CD4-positive, alpha-beta memory T cell (primary cell): ENCODE measurements at regions not wholly inside any gene's neighbourhood (a gene's known extent, or its start where the extent isn't known, plus 50 kb on each side); places are given as distances from the start of the nearest gene placed in this dataset.

Experiments
- CTCF ChIA-PET: fragments of 350-600 bp; sonication (Branson Sonifier 250); formaldehyde crosslinking; loops from one replicate; lab custom pipeline; 2021; ENCODE audit warnings: inconsistent platforms; ENCODE audit not compliant: partially characterized antibody; lab: Charles Lee
- POLR2A ChIA-PET: fragments of 350-600 bp; sonication (Branson Sonifier 250); formaldehyde crosslinking; loops from one replicate; lab custom pipeline; 2021; ENCODE audit not compliant: partially characterized antibody; lab: Charles Lee
- DNase-seq, 5 donors: peaks; one replicate each; pipeline versions ENCODE4 v3.0.0 to v3.0.0-alpha.2; 2020 to 2022; ENCODE audit warnings: mixed read lengths in 1 of 5
- H3K27ac ChIP-seq: one replicate; pipeline ENCODE4 v1.7.0; 2013; ENCODE audit warnings: low read depth, low read length
- H3K27me3 ChIP-seq: 2 replicates; pipeline ENCODE4 v1.7.0; 2013; ENCODE audit warnings: mild to moderate bottlenecking, low read length, moderate library complexity; ENCODE audit not compliant: insufficient read depth
- H3K36me3 ChIP-seq: 2 replicates; pipeline ENCODE4 v1.7.0; 2013; ENCODE audit warnings: mild to moderate bottlenecking, low read length, moderate library complexity; ENCODE audit not compliant: insufficient read depth
- H3K4me1 ChIP-seq: 2 replicates; pipeline ENCODE4 v1.7.0; 2013; ENCODE audit warnings: mild to moderate bottlenecking, low read length, moderate library complexity; ENCODE audit not compliant: insufficient read depth
- H3K4me3 ChIP-seq, 2 donors: one replicate each; pipeline ENCODE4 v1.7.0; 2013; ENCODE audit warnings: low read length in 2 of 2, mild to moderate bottlenecking in 1 of 2
- H3K9me3 ChIP-seq, 2 donors: one replicate each; pipeline ENCODE4 v1.7.0; 2013; ENCODE audit warnings: low read length in 2 of 2, control low read depth in 1 of 2; ENCODE audit not compliant: control insufficient read depth in 1 of 2
- H3K27ac Mint-ChIP-seq, 7 donors: one replicate each; pipeline ENCODE4 v1.8.0; 2020 to 2021; ENCODE audit warnings: mixed read lengths in 7 of 7, mild to moderate bottlenecking in 6 of 7, inconsistent platforms in 3 of 7, moderate library complexity in 3 of 7
- H3K27me3 Mint-ChIP-seq, 2 donors: one replicate each; pipeline ENCODE4 v1.8.0; 2020 to 2021; ENCODE audit warnings: mixed read lengths in 2 of 2
- H3K36me3 Mint-ChIP-seq, 2 donors: one replicate each; pipeline ENCODE4 v1.8.0; 2020 to 2021; ENCODE audit warnings: mixed read lengths in 2 of 2, inconsistent platforms in 1 of 2, mild to moderate bottlenecking in 1 of 2
- H3K4me1 Mint-ChIP-seq, 4 donors: one replicate each; pipeline ENCODE4 v1.8.0; 2020 to 2021; ENCODE audit warnings: mixed read lengths in 4 of 4, mild to moderate bottlenecking in 1 of 4
- H3K4me3 Mint-ChIP-seq, 8 donors: one replicate each; pipeline ENCODE4 v1.8.0; 2020 to 2021; ENCODE audit warnings: mixed read lengths in 8 of 8, mild to moderate bottlenecking in 7 of 8, moderate library complexity in 6 of 8, inconsistent platforms in 3 of 8
- H3K9me3 Mint-ChIP-seq, 8 donors: one replicate each; pipeline ENCODE4 v1.8.0; 2020 to 2021; ENCODE audit warnings: mixed read lengths in 8 of 8, mild to moderate bottlenecking in 5 of 8, inconsistent platforms in 3 of 8, moderate library complexity in 1 of 8
- intact Hi-C: fragments of 100-400 bp; cut with micrococcal nuclease; formaldehyde crosslinking; loops from one replicate; pipeline ENCODE4 v1.15.1; 2023

- H3K36me3 Mint-ChIP-seq, result no peaks in the 10 kb centered on the region
- no peak for DNase-seq
- H3K27ac Mint-ChIP-seq, result no peak overlapping the region
- POLR2A ChIA-PET, result no interaction called here
- Histone ChIP-seq H3K9me3 (no peaks in the 10 kb centered on the region), H3K36me3 (no peaks in the 10 kb centered on the region), H3K4me1 (no peaks in the 10 kb centered on the region), H3K4me3 (no peak overlapping the region), H3K27me3 (no peaks in the 10 kb centered on the region), H3K27ac (no peak overlapping the region)
- no peaks in the 10 kb centered on the region for H3K4me1 Mint-ChIP-seq
- H3K27me3 Mint-ChIP-seq, result no peaks in the 10 kb centered on the region
- CTCF ChIA-PET, result no interaction called here
- no peak overlapping the region for H3K4me3 Mint-ChIP-seq
- intact Hi-C loops, result no loop called here
- peaks cover 0 to 25% (median 15%) of the 10 kb centered on the region in 8 donors for H3K9me3 Mint-ChIP-seq
Measured at GRCh38 chr3:139751789-139752188, 74.0 kb upstream of the NMNAT3 start.

GRCh38 chr3:139746481-139746880 is 68.7 kb upstream of the NMNAT3 start:
- ChIA-PET POLR2A (no interaction called here), CTCF (no interaction called here)
- intact Hi-C loops, result no loop called here
- DNase-seq, result no peak
- Mint-ChIP-seq H3K4me1 (no peaks in the 10 kb centered on the region), H3K27me3 (peaks cover 0 to 3% of the 10 kb centered on the region in 2 donors), H3K9me3 (peaks cover 0 to 25% (median 16%) of the 10 kb centered on the region in 8 donors), H3K36me3 (no peaks in the 10 kb centered on the region), H3K27ac (no peak overlapping the region), H3K4me3 (no peak overlapping the region)
- no peaks in the 10 kb centered on the region for H3K4me1 ChIP-seq
- no peaks in the 10 kb centered on the region for H3K9me3 ChIP-seq
- no peak overlapping the region for H3K27ac ChIP-seq
- no peaks in the 10 kb centered on the region for H3K36me3 ChIP-seq
- no peak overlapping the region for H3K4me3 ChIP-seq
- H3K27me3 ChIP-seq, result no peaks in the 10 kb centered on the region

DNA sequence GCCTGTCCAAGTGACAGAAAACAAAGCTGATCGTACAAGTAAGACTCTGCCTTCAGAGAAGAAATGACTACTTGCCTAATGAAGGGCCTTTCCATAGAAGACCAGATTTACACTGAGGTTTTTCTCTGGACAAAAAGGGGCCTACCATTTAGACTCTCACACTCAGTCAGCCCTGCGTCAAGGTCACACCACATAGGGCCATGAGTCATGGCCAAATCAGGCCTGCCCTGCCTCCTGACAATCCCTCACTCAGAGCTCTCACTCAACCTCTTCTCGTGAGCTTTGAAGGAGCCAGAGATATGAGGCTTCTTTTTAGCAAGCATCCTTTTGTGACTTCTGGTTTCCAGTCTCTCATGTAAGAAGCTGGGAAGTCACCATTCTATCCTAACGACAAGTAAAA is 68.1 kb upstream of the NMNAT3 start:
- Mint-ChIP-seq H3K9me3 (peaks cover 0 to 23% (median 13%) of the 10 kb centered on the region in 8 donors), H3K4me1 (no peaks in the 10 kb centered on the region), H3K27me3 (peaks cover 0 to 3% of the 10 kb centered on the region in 2 donors), H3K36me3 (no peaks in the 10 kb centered on the region), H3K27ac (no peak overlapping the region), H3K4me3 (no peak overlapping the region)
- no peak overlapping the region for H3K4me3 ChIP-seq
- H3K4me1 ChIP-seq, result no peaks in the 10 kb centered on the region
- H3K27ac ChIP-seq, result no peak overlapping the region
- intact Hi-C loops, result no loop called here
- no peaks in the 10 kb centered on the region for H3K27me3 ChIP-seq
- no peaks in the 10 kb centered on the region for H3K9me3 ChIP-seq
- no peak for DNase-seq
- CTCF ChIA-PET, result no interaction called here
- POLR2A ChIA-PET, result no interaction called here
- H3K36me3 ChIP-seq, result no peaks in the 10 kb centered on the region

DNA sequence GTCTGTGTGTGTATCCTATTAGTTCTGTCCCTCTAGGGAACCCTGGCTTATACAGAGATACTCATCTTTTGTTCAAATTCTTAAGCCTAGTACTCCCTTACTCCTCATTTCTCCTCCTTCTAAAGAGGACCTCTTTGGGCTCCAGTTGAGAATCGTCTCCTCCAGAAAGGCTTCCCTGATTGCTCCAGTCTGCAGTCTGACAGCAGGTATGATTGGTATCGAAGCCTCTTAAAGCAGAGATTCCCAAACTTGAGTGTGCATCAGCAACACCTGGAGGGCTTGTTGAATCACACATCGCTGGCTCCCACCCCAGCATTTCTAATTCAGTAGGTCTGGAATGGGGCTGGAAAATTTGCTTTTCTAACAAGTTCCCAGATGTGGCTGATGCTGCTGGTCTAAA is 60.9 kb upstream of the NMNAT3 start:
- no peaks in the 10 kb centered on the region for H3K4me1 ChIP-seq
- Mint-ChIP-seq H3K27ac (no peak overlapping the region), H3K4me3 (no peak overlapping the region), H3K27me3 (peaks cover 0 to 2% of the 10 kb centered on the region in 2 donors), H3K9me3 (no peaks in the 10 kb centered on the region), H3K36me3 (no peaks in the 10 kb centered on the region), H3K4me1 (no peaks in the 10 kb centered on the region)
- intact Hi-C loops, result no loop called here
- no peaks in the 10 kb centered on the region for H3K36me3 ChIP-seq
- DNase-seq, result no peak
- no peak overlapping the region for H3K27ac ChIP-seq
- H3K27me3 ChIP-seq, result no peaks in the 10 kb centered on the region
- CTCF ChIA-PET, result no interaction called here
- POLR2A ChIA-PET, result no interaction called here
- H3K9me3 ChIP-seq, result no peaks in the 10 kb centered on the region
- no peak overlapping the region for H3K4me3 ChIP-seq

- Histone ChIP-seq H3K4me3 (no peak overlapping the region), H3K36me3 (no peaks in the 10 kb centered on the region), H3K4me1 (no peaks in the 10 kb centered on the region), H3K27ac (no peak overlapping the region), H3K9me3 (no peaks in the 10 kb centered on the region), H3K27me3 (no peaks in the 10 kb centered on the region)
- Mint-ChIP-seq H3K4me3 (no peak overlapping the region), H3K27me3 (peaks cover 0 to 7% of the 10 kb centered on the region in 2 donors), H3K36me3 (no peaks in the 10 kb centered on the region), H3K4me1 (no peaks in the 10 kb centered on the region), H3K27ac (no peak overlapping the region), H3K9me3 (no peaks in the 10 kb centered on the region)
- DNase-seq, result no peak
- intact Hi-C loops, result no loop called here
- CTCF ChIA-PET, result no interaction called here
- POLR2A ChIA-PET, result no interaction called here
Measured at GRCh38 chr3:139737682-139738361, 60.0 kb upstream of the NMNAT3 start.

DNA sequence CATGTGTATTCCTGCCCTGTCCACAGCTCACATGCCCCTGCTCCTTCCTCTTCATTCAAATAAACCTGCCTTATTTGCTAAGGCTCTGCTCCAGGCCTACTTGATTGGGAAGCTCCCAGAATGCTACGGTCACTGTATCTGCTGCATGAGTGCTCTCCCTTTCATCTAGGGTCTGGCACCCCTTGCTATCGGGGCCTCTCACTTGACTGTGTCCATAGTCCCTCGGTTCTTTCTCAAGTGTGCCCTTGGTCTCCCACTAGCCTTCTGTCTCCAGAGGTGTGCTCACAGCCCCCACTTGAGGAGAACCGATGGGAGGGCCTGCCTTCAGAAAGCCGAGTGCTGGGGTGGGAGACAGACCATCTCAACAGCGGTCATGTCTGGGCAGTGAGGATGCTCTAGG is 57.4 kb upstream of the NMNAT3 start:
- Mint-ChIP-seq H3K4me3 (no peak overlapping the region), H3K36me3 (no peaks in the 10 kb centered on the region), H3K27ac (no peak overlapping the region), H3K27me3 (peaks cover 0 to 7% of the 10 kb centered on the region in 2 donors), H3K9me3 (peaks cover 0 to 2% (median 0%) of the 10 kb centered on the region in 8 donors), H3K4me1 (no peaks in the 10 kb centered on the region)
- Histone ChIP-seq H3K4me1 (no peaks in the 10 kb centered on the region), H3K27ac (no peak overlapping the region), H3K9me3 (no peaks in the 10 kb centered on the region), H3K27me3 (no peaks in the 10 kb centered on the region), H3K4me3 (no peak overlapping the region), H3K36me3 (no peaks in the 10 kb centered on the region)
- CTCF ChIA-PET, result no interaction called here
- POLR2A ChIA-PET, result no interaction called here
- intact Hi-C loops, result no loop called here
- no peak for DNase-seq

GRCh38 chr3:139732729-139733128 is 55.0 kb upstream of the NMNAT3 start:
- H3K4me3 Mint-ChIP-seq, result no peak overlapping the region
- CTCF ChIA-PET, result no interaction called here
- intact Hi-C loops, result no loop called here

More at GRCh38 chr3:139732729-139733128, 55.0 kb upstream of the NMNAT3 start:
- POLR2A ChIA-PET, result no interaction called here
- no peaks in the 10 kb centered on the region for H3K9me3 ChIP-seq
- no peaks in the 10 kb centered on the region for H3K36me3 Mint-ChIP-seq
- H3K4me1 Mint-ChIP-seq, result no peaks in the 10 kb centered on the region
- H3K4me1 ChIP-seq, result no peaks in the 10 kb centered on the region
- no peak overlapping the region for H3K27ac ChIP-seq
- H3K27ac Mint-ChIP-seq, result no peak overlapping the region
- peaks cover 0 to 2% (median 0%) of the 10 kb centered on the region in 8 donors for H3K9me3 Mint-ChIP-seq
- DNase-seq, result no peak
- H3K36me3 ChIP-seq, result no peaks in the 10 kb centered on the region
- peaks cover 0 to 11% of the 10 kb centered on the region in 2 donors for H3K27me3 Mint-ChIP-seq
- no peak overlapping the region for H3K4me3 ChIP-seq
- H3K27me3 ChIP-seq, result no peaks in the 10 kb centered on the region
